HCT116 (cell line): ENCODE measurements at regions not wholly inside any gene's neighbourhood (a gene's known extent, or its start where the extent isn't known, plus 50 kb on each side); places are given as distances from the start of the nearest gene placed in this dataset.

Experiments used
- ATAC-seq: fragments of 200-7000 bp; cut with Tn5 transposase; 2 replicates; pipeline ENCODE4 v1.9.1; 2020; ENCODE audit warnings: mild to moderate bottlenecking, moderate library complexity
- BruUV-seq: library from RNA; stranded (reverse); fragments of 400-500 nt; replicated peaks from 2 replicates; lab custom pipeline; 2021; lab: Mats Ljungman, UMichigan
- CTCF ChIA-PET: fragments of 300-600 bp; sonication (Branson Sonifier 250); formaldehyde crosslinking; loops from one replicate; lab custom pipeline; 2021; ENCODE audit warnings: antibody characterized with exemption; lab: Charles Lee
- POLR2A ChIA-PET: fragments of 300-600, 350-600 bp; sonication (Branson Sonifier 250); formaldehyde crosslinking; loops from one replicate; lab custom pipeline; 2021; ENCODE audit warnings: antibody characterized with exemption; lab: Charles Lee
- RAD21 ChIA-PET, 2 experiments: fragments of 300-600 bp; sonication (Branson Sonifier 250); formaldehyde crosslinking; loops; one replicate each; lab custom pipeline; 2023; ENCODE audit warnings: low total read pairs in 2 of 2; ENCODE audit not compliant: uncharacterized antibody in 2 of 2, unreplicated experiment in 2 of 2, low non-redundant PET in 1 of 2; lab: Charles Lee
- DNase-seq: peaks from one replicate; pipeline ENCODE4 v3.0.0-alpha.2; 2010; ENCODE audit warnings: low read depth, low spot score
- H2AFZ ChIP-seq: fragments of 200-600 bp; shearing (Covaris generic), sonication (generic); 2 replicates; pipeline ENCODE4 v1.6.1; 2017; ENCODE audit warnings: low read depth, mixed run types, mixed read lengths, antibody characterized with exemption, low read length; ENCODE audit not compliant: poor library complexity, severe bottlenecking
- H3K27ac ChIP-seq: 2 replicates; pipeline ENCODE4 v1.5.1; 2012; ENCODE audit warnings: low read depth, low read length
- H3K27me3 ChIP-seq: fragments of 200-600 bp; sonication (generic); 2 replicates; pipeline ENCODE4 v1.6.1; 2016; ENCODE audit warnings: mixed run types, low read length, mixed read lengths; ENCODE audit not compliant: insufficient read depth
- H3K36me3 ChIP-seq, 2 experiments: fragments of 200-500 bp in 1 of 2; fragments of 200-600 bp in 1 of 2; sonication (Bioruptor generic) in 1 of 2; sonication (generic) in 1 of 2; 2 replicates each; pipeline versions ENCODE4 v1.5.1 to v1.6.1; 2014 to 2016; ENCODE audit warnings: low read length in 2 of 2, inconsistent platforms in 1 of 2, mixed read lengths in 1 of 2, mixed run types in 1 of 2; ENCODE audit not compliant: insufficient read depth in 2 of 2, control insufficient read depth in 1 of 2
- H3K4me1 ChIP-seq, 2 experiments: fragments of 200-600 bp in 1 of 2; sonication (generic) in 1 of 2; 2 replicates each; pipeline versions ENCODE4 v1.5.1 to v1.6.1; 2012 to 2017; ENCODE audit warnings: low read length in 2 of 2, inconsistent platforms in 1 of 2, mild to moderate bottlenecking in 1 of 2, mixed read lengths in 1 of 2, mixed run types in 1 of 2, moderate library complexity in 1 of 2; ENCODE audit not compliant: insufficient read depth in 2 of 2, control insufficient read depth in 1 of 2
- H3K4me2 ChIP-seq: fragments of 200-600 bp; sonication (generic); 2 replicates; pipeline ENCODE4 v1.6.1; 2017; ENCODE audit warnings: mixed run types, low read length, mixed read lengths
- H3K4me3 ChIP-seq, 2 experiments: fragments of 200-600 bp in 1 of 2; sonication (generic) in 1 of 2; replicated peaks in 1 of 2; 2 replicates each; pipeline ENCODE4 v1.5.1; 2011 to 2016; ENCODE audit warnings: low read length in 2 of 2, control low read depth in 1 of 2, low read depth in 1 of 2, mild to moderate bottlenecking in 1 of 2, mixed read lengths in 1 of 2, mixed run types in 1 of 2
- H3K79me2 ChIP-seq: fragments of 200-600 bp; sonication (generic); 2 replicates; pipeline ENCODE4 v1.6.1; 2017; ENCODE audit warnings: mild to moderate bottlenecking, mixed run types, low read length, moderate library complexity, mixed read lengths; ENCODE audit not compliant: insufficient read depth
- H3K9ac ChIP-seq: fragments of 200-600 bp; sonication (generic); 2 replicates; pipeline ENCODE4 v1.6.1; 2016; ENCODE audit warnings: low read length, mixed read lengths
- H3K9me2 ChIP-seq: fragments of 200-600 bp; sonication (generic), shearing (Covaris generic); 2 replicates; pipeline ENCODE4 v1.6.1; 2017; ENCODE audit warnings: mixed run types, mild to moderate bottlenecking, moderate library complexity; ENCODE audit not compliant: insufficient read depth
- H3K9me3 ChIP-seq, 2 experiments: fragments of 200-500 bp in 1 of 2; fragments of 200-600 bp in 1 of 2; sonication (Bioruptor generic) in 1 of 2; sonication (generic) in 1 of 2; 2 replicates each; pipeline ENCODE4 v1.6.1; 2014 to 2017; ENCODE audit warnings: low read length in 2 of 2, mixed read lengths in 2 of 2, inconsistent platforms in 1 of 2, low read depth in 1 of 2, mild to moderate bottlenecking in 1 of 2, mixed run types in 1 of 2, moderate library complexity in 1 of 2; ENCODE audit not compliant: control insufficient read depth in 1 of 2, insufficient read depth in 1 of 2
- H4K20me1 ChIP-seq: fragments of 200-600 bp; sonication (generic), shearing (Covaris generic); 2 replicates; pipeline ENCODE4 v1.6.1; 2017; ENCODE audit warnings: mixed run types, mild to moderate bottlenecking, moderate library complexity; ENCODE audit not compliant: insufficient read depth
- ATF3 ChIP-seq: IDR thresholded peaks from 2 replicates; pipeline ENCODE4 v1.6.1; 2012
- CTCF ChIP-seq, 3 experiments: fragments of 200-600 bp in 1 of 3; sonication (generic) in 1 of 3; IDR thresholded peaks in 2 of 3; conservative IDR thresholded peaks in 1 of 3; 2 replicates each; pipeline ENCODE4 v1.5.1; 2012 to 2017; ENCODE audit warnings: low read depth in 2 of 3, low read length in 2 of 3, antibody characterized with exemption in 1 of 3, borderline replicate concordance in 1 of 3, control low read depth in 1 of 3, mild to moderate bottlenecking in 1 of 3, mixed read lengths in 1 of 3, mixed run types in 1 of 3, moderate library complexity in 1 of 3; ENCODE audit not compliant: insufficient read depth in 1 of 3
- EZH2 ChIP-seq: fragments of 200-600 bp; sonication (generic); IDR thresholded peaks from 2 replicates; pipeline ENCODE4 v1.6.1; 2017; ENCODE audit warnings: antibody characterized with exemption, mixed run types
- EZH2phosphoT487 ChIP-seq: fragments of 200-600 bp; IDR thresholded peaks from 2 replicates; pipeline ENCODE4 v1.6.1; 2018; ENCODE audit warnings: antibody characterized with exemption, borderline replicate concordance
- JUND ChIP-seq: IDR thresholded peaks from 2 replicates; pipeline ENCODE4 v1.6.1; 2012
- POLR2AphosphoS5 ChIP-seq: IDR thresholded peaks from 2 replicates; pipeline ENCODE4 v1.6.1; 2011; ENCODE audit warnings: mild to moderate bottlenecking, low read depth, low read length, moderate library complexity
- RAD21 ChIP-seq: IDR thresholded peaks from 2 replicates; pipeline ENCODE4 v1.6.1; 2012; ENCODE audit warnings: low read depth, mild to moderate bottlenecking
- intact Hi-C: fragments of 100-400 bp; cut with micrococcal nuclease; formaldehyde crosslinking; loops from 2 replicates; pipeline ENCODE4 v1.10.0; 2022
- TF ChIP-seq, protein P1 (sequence below): IDR thresholded peaks from 2 replicates; pipeline ENCODE4 v1.6.1; 2012; ENCODE audit warnings: low read depth
- TF ChIP-seq, protein P2 (sequence below): IDR thresholded peaks from 2 replicates; pipeline ENCODE4 v1.6.1; 2012

DNA sequence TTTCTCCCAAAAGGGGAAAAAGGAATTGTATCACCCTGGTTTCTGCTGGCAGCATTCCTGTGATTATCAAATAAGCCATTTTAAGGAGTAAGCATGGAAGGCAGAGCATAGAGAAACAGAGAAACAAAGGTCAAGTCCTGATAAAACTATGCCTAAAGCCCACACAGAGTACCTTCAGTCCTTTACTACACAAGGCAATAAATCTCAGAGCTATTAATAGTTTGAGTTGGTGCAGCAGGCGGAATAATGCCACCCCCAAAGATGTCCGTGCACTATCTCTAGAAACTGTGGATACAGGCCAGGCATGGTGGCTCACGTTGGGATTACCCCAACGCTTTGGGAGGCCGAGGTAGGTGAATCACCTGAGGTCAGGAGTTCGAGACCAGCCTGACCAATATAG, 58.1 kb upstream of the ZBTB40 start:
- Histone ChIP-seq H4K20me1 (no peaks in the 10 kb centered on the region), H3K4me3 (no peak overlapping the region), H3K36me3 (no peaks in the 10 kb centered on the region), H3K9ac (no peak overlapping the region), H3K9me2 (no peaks in the 10 kb centered on the region), H2AFZ (no peak overlapping the region), H3K4me2 (no peak overlapping the region), H3K9me3 (no peaks in the 10 kb centered on the region), H3K27ac (no peak overlapping the region), H3K27me3 (peaks cover 12% of the 10 kb centered on the region; the same call in 1 of the 2 replicates), H3K4me1 (no peaks in the 10 kb centered on the region), H3K79me2 (no peaks in the 10 kb centered on the region)
- TF ChIP-seq EZH2phosphoT487 (no peak), POLR2AphosphoS5 (no peak), CTCF (IDR thresholded peaks at IDR 0.05 in 2 of 3, conservative IDR thresholded peaks at IDR 0.05 in 1 of 3; ENCODE audit: borderline replicate concordance in 1 of 3, insufficient read depth in 1 of 3, low read depth in 2 of 3, low read length in 2 of 3) (no peak), EZH2 (no peak), RAD21 (no peak), JUND (no peak), ATF3 (no peak)
- TF ChIP-seq, protein P1, sequence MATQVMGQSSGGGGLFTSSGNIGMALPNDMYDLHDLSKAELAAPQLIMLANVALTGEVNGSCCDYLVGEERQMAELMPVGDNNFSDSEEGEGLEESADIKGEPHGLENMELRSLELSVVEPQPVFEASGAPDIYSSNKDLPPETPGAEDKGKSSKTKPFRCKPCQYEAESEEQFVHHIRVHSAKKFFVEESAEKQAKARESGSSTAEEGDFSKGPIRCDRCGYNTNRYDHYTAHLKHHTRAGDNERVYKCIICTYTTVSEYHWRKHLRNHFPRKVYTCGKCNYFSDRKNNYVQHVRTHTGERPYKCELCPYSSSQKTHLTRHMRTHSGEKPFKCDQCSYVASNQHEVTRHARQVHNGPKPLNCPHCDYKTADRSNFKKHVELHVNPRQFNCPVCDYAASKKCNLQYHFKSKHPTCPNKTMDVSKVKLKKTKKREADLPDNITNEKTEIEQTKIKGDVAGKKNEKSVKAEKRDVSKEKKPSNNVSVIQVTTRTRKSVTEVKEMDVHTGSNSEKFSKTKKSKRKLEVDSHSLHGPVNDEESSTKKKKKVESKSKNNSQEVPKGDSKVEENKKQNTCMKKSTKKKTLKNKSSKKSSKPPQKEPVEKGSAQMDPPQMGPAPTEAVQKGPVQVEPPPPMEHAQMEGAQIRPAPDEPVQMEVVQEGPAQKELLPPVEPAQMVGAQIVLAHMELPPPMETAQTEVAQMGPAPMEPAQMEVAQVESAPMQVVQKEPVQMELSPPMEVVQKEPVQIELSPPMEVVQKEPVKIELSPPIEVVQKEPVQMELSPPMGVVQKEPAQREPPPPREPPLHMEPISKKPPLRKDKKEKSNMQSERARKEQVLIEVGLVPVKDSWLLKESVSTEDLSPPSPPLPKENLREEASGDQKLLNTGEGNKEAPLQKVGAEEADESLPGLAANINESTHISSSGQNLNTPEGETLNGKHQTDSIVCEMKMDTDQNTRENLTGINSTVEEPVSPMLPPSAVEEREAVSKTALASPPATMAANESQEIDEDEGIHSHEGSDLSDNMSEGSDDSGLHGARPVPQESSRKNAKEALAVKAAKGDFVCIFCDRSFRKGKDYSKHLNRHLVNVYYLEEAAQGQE, result no peak
- TF ChIP-seq, protein P2, sequence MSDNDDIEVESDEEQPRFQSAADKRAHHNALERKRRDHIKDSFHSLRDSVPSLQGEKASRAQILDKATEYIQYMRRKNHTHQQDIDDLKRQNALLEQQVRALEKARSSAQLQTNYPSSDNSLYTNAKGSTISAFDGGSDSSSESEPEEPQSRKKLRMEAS, result no peak
- intact Hi-C loops, result no loop called here
- DNase-seq (no peak), ATAC-seq (no peak)
- POLR2A ChIA-PET, result no interaction called here
- CTCF ChIA-PET, result no interaction called here
- RAD21 ChIA-PET, result no interaction called here
- BruUV-seq, result no TSS peak
